ENCODE measurements at regions not wholly inside any gene's neighbourhood (a gene's known extent, or its start where the extent isn't known, plus 50 kb on each side); places are given as distances from the start of the nearest gene placed in this dataset.

- Histone ChIP-seq H3K9me3 (no peaks in the 10 kb centered on the region), H3K36me3 (no peaks in the 10 kb centered on the region), H3K27me3 (no peaks in the 10 kb centered on the region), H3K4me3 (no peak overlapping the region), H3K4me1 (no peaks in the 10 kb centered on the region), H3K27ac (no peak overlapping the region)
- no peak for TF ChIP-seq POLR2A (IDR thresholded peaks at IDR 0.05)
- no peak for TF ChIP-seq CTCF (IDR thresholded peaks at IDR 0.05)
- intact Hi-C loops (cut with DNase I): no loop called here
- 91 to 98% (median 93%) methylated on average over 1 of the region's 1 CpG for WGBS, 4 donors
- no peak for ATAC-seq
- no peak for DNase-seq
Observed at GRCh38 chr4:180156684-180157083, 2086.5 kb upstream of the TENM3 start.

- DNase-seq: no peak
- Histone ChIP-seq H3K27ac (no peak overlapping the region), H3K4me1 (no peaks in the 10 kb centered on the region), H3K9me3 (no peaks in the 10 kb centered on the region), H3K36me3 (no peaks in the 10 kb centered on the region), H3K4me3 (no peak overlapping the region), H3K27me3 (no peaks in the 10 kb centered on the region)
- TF ChIP-seq CTCF (IDR thresholded peaks at IDR 0.05): no peak
- no peak for TF ChIP-seq POLR2A (IDR thresholded peaks at IDR 0.05)
- intact Hi-C loops (cut with DNase I): no loop called here
- WGBS, 4 donors: 60 to 66% (median 62%) methylated on average over 8 of the region's 8 CpGs
- ATAC-seq: no peak
Observed at GRCh38 chr4:180160195-180160983, 2082.8 kb upstream of the TENM3 start.

GRCh38 chr4:180164799-180165198, 2078.4 kb upstream of the TENM3 start:
- TF ChIP-seq POLR2A (IDR thresholded peaks at IDR 0.05) (no peak), CTCF (IDR thresholded peaks at IDR 0.05) (no peak)
- WGBS, 4 donors: 75 to 83% (median 79%) methylated on average over 2 of the region's 2 CpGs
- Histone ChIP-seq H3K4me3 (no peak overlapping the region), H3K4me1 (no peaks in the 10 kb centered on the region), H3K27ac (no peak overlapping the region), H3K27me3 (no peaks in the 10 kb centered on the region), H3K36me3 (no peaks in the 10 kb centered on the region), H3K9me3 (no peaks in the 10 kb centered on the region)
- DNase-seq (no peak), ATAC-seq (no peak)
- intact Hi-C loops (cut with DNase I): no loop called here

GRCh38 chr4:180169394-180169793, 2073.8 kb upstream of the TENM3 start:
- Histone ChIP-seq H3K27ac (no peak overlapping the region), H3K36me3 (no peaks in the 10 kb centered on the region), H3K4me1 (no peaks in the 10 kb centered on the region), H3K4me3 (no peak overlapping the region), H3K9me3 (no peaks in the 10 kb centered on the region), H3K27me3 (no peaks in the 10 kb centered on the region)
- TF ChIP-seq POLR2A (IDR thresholded peaks at IDR 0.05) (no peak), CTCF (IDR thresholded peaks at IDR 0.05) (no peak)
- intact Hi-C loops (cut with DNase I): no loop called here
- no peak for ATAC-seq
- WGBS, 4 donors: 56 to 65% (median 59%) methylated on average over 3 of the region's 3 CpGs
- no peak for DNase-seq

Measured in heart left ventricle (tissue), 16 donors.